ENCODE measurements at regions not wholly inside any gene's neighbourhood (a gene's known extent, or its start where the extent isn't known, plus 50 kb on each side); places are given as distances from the start of the nearest gene placed in this dataset.
"Not testable (repeated sequence)": the region's sequence is repeated elsewhere in the genome, so short reads cannot be mapped to it uniquely, and the experiment has no call there.

- no peak overlapping the region for H3K27ac ChIP-seq
- H3K4me3 ChIP-seq = no peak overlapping the region
- DNase-seq (ENCODE audit: low spot score) = no peak
- no peak for TF ChIP-seq CTCF (IDR thresholded peaks at IDR 0.05)
Observed at GRCh38 chr4:12124138-12124537, 695.4 kb upstream of the HS3ST1 start.

- DNase-seq (ENCODE audit: low spot score) = no peak
- TF ChIP-seq CTCF (IDR thresholded peaks at IDR 0.05) = no peak
- no peak overlapping the region for H3K27ac ChIP-seq
- no peak overlapping the region for H3K4me3 ChIP-seq
Observed at GRCh38 chr4:12123707-12124106, 695.0 kb upstream of the HS3ST1 start.

- no peak overlapping the region for H3K27ac ChIP-seq
- H3K4me3 ChIP-seq = no peak overlapping the region
- DNase-seq (ENCODE audit: low spot score) = no peak
- no peak for TF ChIP-seq CTCF (IDR thresholded peaks at IDR 0.05)
Observed at GRCh38 chr4:12122316-12122715, 693.6 kb upstream of the HS3ST1 start.

GRCh38 chr4:12120968-12121367, 692.3 kb upstream of the HS3ST1 start:
- no peak for TF ChIP-seq CTCF (IDR thresholded peaks at IDR 0.05)
- DNase-seq (ENCODE audit: low spot score) = no peak
- Histone ChIP-seq H3K4me3 (no peak overlapping the region), H3K27ac (no peak overlapping the region)

GRCh38 chr4:12118651-12119213, 690.0 kb upstream of the HS3ST1 start:
- no peak for TF ChIP-seq CTCF (IDR thresholded peaks at IDR 0.05)
- no peak for DNase-seq (ENCODE audit: low spot score)
- no peak overlapping the region for H3K4me3 ChIP-seq
- no peak overlapping the region for H3K27ac ChIP-seq

GRCh38 chr4:12116009-12116552, 687.4 kb upstream of the HS3ST1 start:
- H3K4me3 ChIP-seq = no peak overlapping the region
- no peak for DNase-seq (ENCODE audit: low spot score)
- no peak overlapping the region for H3K27ac ChIP-seq
- TF ChIP-seq CTCF (IDR thresholded peaks at IDR 0.05) = no peak

GRCh38 chr4:12110627-12111026, 681.9 kb upstream of the HS3ST1 start:
- TF ChIP-seq CTCF (IDR thresholded peaks at IDR 0.05) = no peak
- H3K4me3 ChIP-seq = no peak overlapping the region
- DNase-seq (ENCODE audit: low spot score) = no peak
- no peak overlapping the region for H3K27ac ChIP-seq

GRCh38 chr4:12109056-12109455, 680.4 kb upstream of the HS3ST1 start:
- not testable (repeated sequence) for H3K27ac ChIP-seq; DNase-seq (ENCODE audit: low spot score); H3K4me3 ChIP-seq
